AG04449 (cell line): ENCODE measurements at regions not wholly inside any gene's neighbourhood (a gene's known extent, or its start where the extent isn't known, plus 50 kb on each side); places are given as distances from the start of the nearest gene placed in this dataset.

ENCODE experiments used
- CTCF ChIA-PET: fragments of 350-600 bp; formaldehyde crosslinking; extraction: SDS; loops from one replicate; lab custom pipeline; 2021; ENCODE audit warnings: antibody characterized with exemption; lab: Yijun Ruan, JAX
- POLR2A ChIA-PET: fragments of 400-600, 350-600 bp; formaldehyde crosslinking; extraction: SDS; loops from one replicate; lab custom pipeline; 2020; ENCODE audit warnings: antibody characterized with exemption, inconsistent platforms; lab: Yijun Ruan, JAX
- DNase-seq: peaks from one replicate; pipeline ENCODE4 v3.0.0-alpha.2; 2010; ENCODE audit warnings: low read depth, low spot score
- H3K4me3 ChIP-seq: 2 replicates; pipeline ENCODE4 v1.5.1; 2011; ENCODE audit warnings: low read depth, mild to moderate bottlenecking, control low read depth, low read length
- CTCF ChIP-seq: IDR thresholded peaks from one replicate; pipeline ENCODE4 v1.5.1; 2011; ENCODE audit warnings: mild to moderate bottlenecking, moderate library complexity, low read length, control low read depth, inconsistent platforms; ENCODE audit not compliant: insufficient read depth; ENCODE audit errors: missing control alignments

GRCh38 chr18:26746398-26746797 lies 119.1 kb downstream of the AQP4 start:
- TF ChIP-seq CTCF: no peak
- DNase-seq: no peak
- CTCF ChIA-PET: no interaction called here

DNA sequence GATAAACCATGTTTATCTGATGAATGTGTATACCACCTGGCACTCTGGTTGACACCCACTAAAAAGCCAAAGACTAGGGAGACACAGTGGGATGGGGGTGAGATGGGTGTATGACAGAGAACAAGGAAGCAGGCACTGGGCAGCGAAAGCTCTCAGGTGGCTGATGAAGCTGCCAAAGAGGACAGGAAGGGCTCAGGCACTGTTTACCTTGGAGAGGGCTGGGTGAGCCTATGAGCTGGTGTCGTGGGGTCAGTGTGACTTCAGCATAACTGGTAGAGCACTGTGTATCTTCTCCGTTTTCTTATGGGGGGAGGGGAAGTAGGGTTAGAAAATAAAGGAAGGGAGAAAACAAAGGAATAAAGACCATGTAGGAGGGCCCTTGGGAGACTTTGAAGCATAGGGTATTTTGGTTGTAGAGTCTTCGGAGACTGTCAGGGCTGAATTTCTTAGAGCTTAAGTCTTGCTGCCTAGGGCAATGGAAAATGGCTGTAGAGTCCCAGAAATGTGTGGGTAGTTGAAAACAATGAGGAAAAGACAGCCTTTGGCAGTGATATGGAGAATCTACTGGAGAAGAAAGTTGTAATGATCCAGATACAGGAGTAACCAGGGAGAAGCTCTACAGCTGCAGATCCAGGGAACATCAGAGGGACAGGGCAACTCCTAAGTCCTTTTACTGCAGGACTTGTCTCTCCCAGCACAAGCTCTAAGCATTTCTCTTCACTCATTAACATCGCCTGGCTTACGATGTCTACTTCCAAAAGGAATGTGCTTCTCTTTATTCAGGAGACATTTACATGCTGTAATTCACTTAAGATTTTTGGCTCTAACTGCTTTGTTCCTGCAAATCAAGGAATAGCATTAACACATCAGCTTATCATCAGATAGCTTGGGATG lies 120.0 kb downstream of the AQP4 start:
- no peak for DNase-seq
- no peak for TF ChIP-seq CTCF
- ChIA-PET CTCF (no interaction called here), POLR2A (no interaction called here)
- H3K4me3 ChIP-seq: no peak overlapping the region

More at GRCh38 chr18:26746398-26746797, 119.1 kb downstream of the AQP4 start:
- H3K4me3 ChIP-seq: no peak overlapping the region
- POLR2A ChIA-PET: no interaction called here

- H3K4me3 ChIP-seq: no peak overlapping the region
- ChIA-PET CTCF (no interaction called here), POLR2A (no interaction called here)
- DNase-seq: no peak
- TF ChIP-seq CTCF: no peak
Measured at GRCh38 chr18:26741758-26742157, 123.7 kb downstream of the AQP4 start.

- ChIA-PET CTCF (no interaction called here), POLR2A (no interaction called here)
- no peak for DNase-seq
Measured at GRCh38 chr18:26741048-26741447, 124.5 kb downstream of the AQP4 start.

GRCh38 chr18:26740396-26740795 lies 125.1 kb downstream of the AQP4 start:
- DNase-seq: no peak
- H3K4me3 ChIP-seq: no peak overlapping the region
- TF ChIP-seq CTCF: no peak
- CTCF ChIA-PET: no interaction called here
- POLR2A ChIA-PET: no interaction called here

More at GRCh38 chr18:26741048-26741447, 124.5 kb downstream of the AQP4 start:
- no peak for TF ChIP-seq CTCF
- no peak overlapping the region for H3K4me3 ChIP-seq

DNA sequence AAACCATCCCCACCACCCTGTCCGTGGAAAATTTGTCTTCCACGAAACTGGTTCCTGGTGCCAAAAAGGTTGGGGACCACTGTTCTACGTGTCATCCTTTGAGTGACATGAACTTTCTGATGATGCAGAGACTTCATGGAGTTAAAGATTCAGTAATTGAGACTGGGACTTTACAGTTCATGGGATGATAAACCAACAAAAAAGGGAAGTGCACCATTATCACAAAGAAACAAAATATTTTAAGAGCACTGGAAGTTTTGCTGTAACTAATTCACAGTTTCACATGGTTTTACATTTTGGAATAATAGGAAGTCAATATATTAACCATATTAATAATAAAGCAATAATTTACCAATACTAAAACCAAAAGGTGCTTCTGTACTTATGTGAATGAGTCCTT lies 126.8 kb downstream of the AQP4 start:
- DNase-seq: no peak
- ChIA-PET POLR2A (no interaction called here), CTCF (no interaction called here)
- no peak for TF ChIP-seq CTCF
- H3K4me3 ChIP-seq: no peak overlapping the region
